Activated naive CD8-positive, alpha-beta T cell (primary cell): ENCODE measurements at regions not wholly inside any gene's neighbourhood (a gene's known extent, or its start where the extent isn't known, plus 50 kb on each side); places are given as distances from the start of the nearest gene placed in this dataset.

ENCODE experiments used
- H3K27ac Mint-ChIP-seq: one replicate; pipeline ENCODE4 v1.8.0; 2021; ENCODE audit warnings: mixed read lengths
- H3K27me3 Mint-ChIP-seq: one replicate; pipeline ENCODE4 v1.8.0; 2021; ENCODE audit warnings: mixed read lengths
- H3K36me3 Mint-ChIP-seq: one replicate; pipeline ENCODE4 v1.8.0; 2021; ENCODE audit warnings: mixed read lengths
- H3K4me1 Mint-ChIP-seq: one replicate; pipeline ENCODE4 v1.8.0; 2021; ENCODE audit warnings: low read depth, mixed read lengths
- H3K4me3 Mint-ChIP-seq: one replicate; pipeline ENCODE4 v1.8.0; 2021; ENCODE audit warnings: mild to moderate bottlenecking, mixed read lengths
- H3K9me3 Mint-ChIP-seq: one replicate; pipeline ENCODE4 v1.8.0; 2021; ENCODE audit warnings: low read depth, mixed read lengths

- Mint-ChIP-seq H3K4me3 (no peak overlapping the region), H3K27ac (no peak overlapping the region), H3K27me3 (no peaks in the 10 kb centered on the region), H3K9me3 (no peaks in the 10 kb centered on the region), H3K4me1 (no peaks in the 10 kb centered on the region), H3K36me3 (no peaks in the 10 kb centered on the region)
These were observed 174.2 kb upstream of the GLI2 start for GRCh38 chr2:120561379-120562035.

DNA sequence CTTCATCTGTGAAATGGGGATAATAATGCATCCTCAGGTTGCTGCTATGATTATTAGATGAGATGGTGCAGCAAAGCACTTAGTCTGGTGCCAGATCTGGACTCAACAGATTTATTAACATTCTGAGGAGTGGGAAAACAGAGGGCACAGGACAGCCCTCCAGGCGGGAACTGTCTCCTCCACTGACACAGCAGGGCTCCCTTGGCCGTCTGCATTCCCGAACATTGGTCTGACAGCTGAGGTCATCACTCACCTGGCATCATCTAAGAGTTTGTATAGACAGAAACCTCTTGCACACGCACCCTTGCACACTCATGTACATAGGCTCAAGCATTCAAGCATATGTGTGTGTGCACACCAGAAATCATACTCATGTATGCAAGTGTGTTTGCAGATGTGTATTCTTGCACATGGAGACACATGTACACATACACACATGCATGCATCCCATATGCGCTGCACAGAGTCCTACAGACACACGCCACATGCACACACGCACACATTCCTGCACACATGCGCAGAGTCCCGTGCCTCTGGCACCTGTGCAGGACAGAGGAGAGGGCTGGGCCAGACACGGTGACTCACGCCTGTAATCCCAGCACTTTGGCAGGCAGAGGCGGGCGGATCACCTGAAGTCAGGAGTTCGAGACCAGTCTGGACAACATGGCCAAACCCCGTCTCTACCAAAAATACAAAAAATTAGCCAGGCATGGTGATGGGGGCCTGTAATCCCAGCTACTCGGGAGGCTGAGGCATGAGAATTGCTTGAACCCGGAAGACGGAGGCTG is 173.3 kb upstream of the GLI2 start:
- H3K9me3 Mint-ChIP-seq = no peaks in the 10 kb centered on the region
- H3K36me3 Mint-ChIP-seq = no peaks in the 10 kb centered on the region
- no peaks in the 10 kb centered on the region for H3K27me3 Mint-ChIP-seq
- no peak overlapping the region for H3K27ac Mint-ChIP-seq
- H3K4me1 Mint-ChIP-seq = no peaks in the 10 kb centered on the region
- no peak overlapping the region for H3K4me3 Mint-ChIP-seq

DNA sequence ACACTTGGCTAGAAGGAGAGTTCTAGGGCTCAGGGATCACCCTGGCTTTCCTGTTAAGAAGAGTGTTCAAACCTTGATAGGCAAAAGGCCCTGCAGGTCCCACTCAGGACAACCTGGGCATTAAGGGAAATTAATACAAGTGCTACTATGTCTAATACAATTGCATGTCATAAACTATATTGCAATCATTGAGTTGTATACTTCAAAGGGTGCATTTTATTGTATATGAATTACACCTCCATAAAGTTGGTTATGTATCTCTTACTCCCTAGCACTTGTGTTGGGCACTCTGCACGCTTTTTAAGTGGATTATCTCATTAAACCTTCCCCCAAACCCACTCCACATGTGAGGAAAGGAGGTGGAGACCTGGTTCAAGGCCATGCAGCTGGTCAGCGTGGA is 172.1 kb upstream of the GLI2 start:
- Mint-ChIP-seq H3K4me1 (no peaks in the 10 kb centered on the region), H3K4me3 (no peak overlapping the region), H3K27ac (no peak overlapping the region), H3K27me3 (no peaks in the 10 kb centered on the region), H3K9me3 (no peaks in the 10 kb centered on the region), H3K36me3 (no peaks in the 10 kb centered on the region)

DNA sequence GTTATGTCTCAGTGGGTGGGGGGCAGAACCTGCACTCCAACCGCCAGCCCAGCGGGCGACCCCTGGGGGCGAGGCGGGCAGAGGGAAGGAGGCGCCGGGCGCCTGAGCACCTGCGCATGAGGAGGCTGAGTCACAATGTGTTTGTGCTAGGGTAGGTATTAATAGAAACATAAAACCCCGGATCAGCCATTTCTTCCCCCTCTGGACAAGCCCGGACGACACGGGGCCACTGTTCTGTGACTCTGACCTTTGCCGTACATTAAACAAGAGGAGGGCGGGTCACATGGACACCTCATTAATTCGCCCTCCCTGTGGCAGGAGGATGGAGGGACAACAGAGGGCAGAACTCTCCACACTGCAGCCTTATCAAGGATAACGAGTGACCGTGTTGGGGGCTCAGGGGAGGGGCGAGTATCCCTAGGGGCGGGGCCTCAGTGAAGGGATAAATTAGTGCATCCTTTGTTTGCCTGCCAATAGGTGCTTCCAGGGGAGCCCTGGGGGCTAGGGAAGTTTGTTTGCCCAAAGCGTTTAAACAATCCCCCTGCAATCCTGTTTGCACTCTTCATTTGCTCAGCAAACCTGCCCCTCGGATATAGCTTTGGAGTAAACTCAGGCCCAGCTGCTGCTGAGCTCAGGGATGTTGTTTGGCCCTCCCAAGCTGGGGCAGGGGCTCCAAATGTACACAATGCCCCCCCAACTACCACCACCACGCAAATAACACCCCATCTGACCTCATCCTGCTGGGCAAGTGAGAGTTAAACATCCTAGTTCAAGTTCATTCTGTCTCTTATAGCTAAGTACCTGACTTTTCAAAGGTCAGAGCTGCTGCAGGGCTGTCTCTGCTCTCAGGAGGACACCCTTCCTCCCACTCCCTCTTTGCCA is 171.2 kb upstream of the GLI2 start:
- Mint-ChIP-seq H3K36me3 (no peaks in the 10 kb centered on the region), H3K4me1 (no peaks in the 10 kb centered on the region), H3K9me3 (no peaks in the 10 kb centered on the region), H3K4me3 (no peak overlapping the region), H3K27me3 (no peaks in the 10 kb centered on the region), H3K27ac (no peak overlapping the region)

DNA sequence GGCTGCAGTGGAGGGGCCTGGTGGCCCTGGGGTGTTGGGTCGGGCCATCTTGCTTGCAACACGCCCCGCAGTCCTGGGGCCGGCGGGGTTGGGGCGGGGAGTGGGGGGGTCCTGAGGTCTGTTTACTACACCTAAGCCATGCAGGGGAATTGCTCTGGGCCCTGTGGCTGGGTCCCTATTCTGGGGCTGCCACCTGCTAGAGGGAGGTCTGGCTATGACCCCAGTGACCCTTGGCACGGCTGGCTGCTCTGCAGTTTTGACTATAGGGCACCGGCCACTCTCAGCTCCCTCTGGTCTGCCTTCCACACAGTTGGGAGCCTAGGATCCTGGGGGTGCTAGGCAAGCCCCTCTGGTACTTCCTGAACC is 170.6 kb upstream of the GLI2 start:
- H3K4me3 Mint-ChIP-seq = no peak overlapping the region

GRCh38 chr2:120565929-120566328 is 169.7 kb upstream of the GLI2 start:
- no peaks in the 10 kb centered on the region for H3K4me1 Mint-ChIP-seq
- H3K27me3 Mint-ChIP-seq = no peaks in the 10 kb centered on the region
- H3K36me3 Mint-ChIP-seq = no peaks in the 10 kb centered on the region
- no peak overlapping the region for H3K27ac Mint-ChIP-seq
- H3K4me3 Mint-ChIP-seq = no peak overlapping the region
- no peaks in the 10 kb centered on the region for H3K9me3 Mint-ChIP-seq

More for the DNA sequence above, 170.6 kb upstream of the GLI2 start:
- no peaks in the 10 kb centered on the region for H3K9me3 Mint-ChIP-seq
- no peak overlapping the region for H3K27ac Mint-ChIP-seq
- H3K36me3 Mint-ChIP-seq = no peaks in the 10 kb centered on the region
- no peaks in the 10 kb centered on the region for H3K27me3 Mint-ChIP-seq
- H3K4me1 Mint-ChIP-seq = no peaks in the 10 kb centered on the region

DNA sequence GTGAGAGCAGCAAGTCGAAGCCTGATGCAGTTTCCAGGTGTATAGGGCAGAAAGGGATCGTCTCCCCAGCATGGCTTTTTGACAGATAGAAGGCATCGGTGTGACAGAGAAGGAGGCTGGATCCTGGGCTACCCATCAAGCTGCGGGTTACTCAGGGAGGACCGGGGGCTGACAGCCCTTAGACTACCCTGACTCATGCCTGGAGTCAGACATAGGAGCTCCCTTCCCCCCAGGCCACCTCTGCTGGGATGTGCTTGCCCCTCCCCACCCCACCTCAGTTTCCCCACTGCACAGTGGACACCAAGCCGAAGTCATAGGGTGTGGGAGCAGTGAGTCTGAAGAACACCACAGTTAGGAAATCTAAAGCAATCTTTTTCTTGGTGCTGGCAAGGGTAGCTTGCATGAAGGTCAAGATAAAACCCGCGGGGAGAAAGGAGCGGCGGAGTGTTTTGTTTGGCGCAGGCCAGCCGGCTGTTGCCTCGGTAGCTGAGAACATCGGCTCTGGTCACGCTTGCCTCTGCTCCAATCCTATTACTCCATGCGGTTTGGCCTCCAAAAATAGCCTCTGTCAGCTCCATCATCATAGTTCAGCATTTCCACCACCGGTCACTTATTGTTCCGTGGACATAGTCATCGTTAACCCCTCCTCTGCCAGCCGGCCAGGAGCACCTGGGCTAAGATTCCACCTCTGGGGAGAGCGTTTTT is 169.2 kb upstream of the GLI2 start:
- H3K4me3 Mint-ChIP-seq = no peak overlapping the region
- H3K36me3 Mint-ChIP-seq = no peaks in the 10 kb centered on the region
- no peak overlapping the region for H3K27ac Mint-ChIP-seq
- H3K9me3 Mint-ChIP-seq = no peaks in the 10 kb centered on the region
- H3K4me1 Mint-ChIP-seq = no peaks in the 10 kb centered on the region
- no peaks in the 10 kb centered on the region for H3K27me3 Mint-ChIP-seq

DNA sequence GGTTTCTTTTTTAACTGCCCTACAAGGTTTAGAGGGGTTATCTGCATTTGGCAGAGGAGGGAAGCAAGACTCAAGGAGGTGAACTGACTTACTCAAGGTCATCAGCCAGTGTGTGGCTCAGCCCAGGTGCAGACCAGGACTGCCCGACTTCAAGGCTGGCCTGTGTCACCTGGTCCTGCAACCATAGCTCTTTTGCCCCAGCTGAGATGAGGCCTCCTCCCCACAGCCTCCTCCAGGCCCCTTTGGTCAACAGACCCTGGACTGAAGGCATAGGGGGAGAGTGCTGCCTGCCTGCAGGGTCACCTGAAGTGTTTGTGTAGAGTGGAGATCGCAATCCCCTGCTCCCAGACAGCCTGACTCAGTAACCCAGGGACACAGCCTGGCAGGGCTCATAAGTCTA is 168.5 kb upstream of the GLI2 start:
- no peaks in the 10 kb centered on the region for H3K27me3 Mint-ChIP-seq
- H3K9me3 Mint-ChIP-seq = no peaks in the 10 kb centered on the region
- H3K36me3 Mint-ChIP-seq = no peaks in the 10 kb centered on the region
- H3K4me3 Mint-ChIP-seq = no peak overlapping the region
- no peak overlapping the region for H3K27ac Mint-ChIP-seq
- H3K4me1 Mint-ChIP-seq = no peaks in the 10 kb centered on the region

- Mint-ChIP-seq H3K36me3 (no peaks in the 10 kb centered on the region), H3K4me3 (no peak overlapping the region), H3K4me1 (no peaks in the 10 kb centered on the region), H3K27me3 (no peaks in the 10 kb centered on the region), H3K27ac (no peak overlapping the region), H3K9me3 (no peaks in the 10 kb centered on the region)
These were observed 167.3 kb upstream of the GLI2 start for GRCh38 chr2:120568089-120568974.

- H3K36me3 Mint-ChIP-seq = no peaks in the 10 kb centered on the region
- no peak overlapping the region for H3K4me3 Mint-ChIP-seq
- H3K27ac Mint-ChIP-seq = no peak overlapping the region
- H3K27me3 Mint-ChIP-seq = no peaks in the 10 kb centered on the region
- no peaks in the 10 kb centered on the region for H3K4me1 Mint-ChIP-seq
- no peaks in the 10 kb centered on the region for H3K9me3 Mint-ChIP-seq
These were observed 166.7 kb upstream of the GLI2 start for GRCh38 chr2:120568975-120569268.

GRCh38 chr2:120570001-120570400 is 165.7 kb upstream of the GLI2 start:
- no peak overlapping the region for H3K27ac Mint-ChIP-seq
- H3K27me3 Mint-ChIP-seq = no peaks in the 10 kb centered on the region

GRCh38 chr2:120570546-120570945 is 165.1 kb upstream of the GLI2 start:
- H3K27ac Mint-ChIP-seq = no peak overlapping the region
- no peaks in the 10 kb centered on the region for H3K36me3 Mint-ChIP-seq
- H3K4me3 Mint-ChIP-seq = no peak overlapping the region
- H3K27me3 Mint-ChIP-seq = no peaks in the 10 kb centered on the region
- no peaks in the 10 kb centered on the region for H3K4me1 Mint-ChIP-seq
- H3K9me3 Mint-ChIP-seq = no peaks in the 10 kb centered on the region

More at GRCh38 chr2:120570001-120570400, 165.7 kb upstream of the GLI2 start:
- Mint-ChIP-seq H3K9me3 (no peaks in the 10 kb centered on the region), H3K4me1 (no peaks in the 10 kb centered on the region), H3K4me3 (no peak overlapping the region), H3K36me3 (no peaks in the 10 kb centered on the region)

DNA sequence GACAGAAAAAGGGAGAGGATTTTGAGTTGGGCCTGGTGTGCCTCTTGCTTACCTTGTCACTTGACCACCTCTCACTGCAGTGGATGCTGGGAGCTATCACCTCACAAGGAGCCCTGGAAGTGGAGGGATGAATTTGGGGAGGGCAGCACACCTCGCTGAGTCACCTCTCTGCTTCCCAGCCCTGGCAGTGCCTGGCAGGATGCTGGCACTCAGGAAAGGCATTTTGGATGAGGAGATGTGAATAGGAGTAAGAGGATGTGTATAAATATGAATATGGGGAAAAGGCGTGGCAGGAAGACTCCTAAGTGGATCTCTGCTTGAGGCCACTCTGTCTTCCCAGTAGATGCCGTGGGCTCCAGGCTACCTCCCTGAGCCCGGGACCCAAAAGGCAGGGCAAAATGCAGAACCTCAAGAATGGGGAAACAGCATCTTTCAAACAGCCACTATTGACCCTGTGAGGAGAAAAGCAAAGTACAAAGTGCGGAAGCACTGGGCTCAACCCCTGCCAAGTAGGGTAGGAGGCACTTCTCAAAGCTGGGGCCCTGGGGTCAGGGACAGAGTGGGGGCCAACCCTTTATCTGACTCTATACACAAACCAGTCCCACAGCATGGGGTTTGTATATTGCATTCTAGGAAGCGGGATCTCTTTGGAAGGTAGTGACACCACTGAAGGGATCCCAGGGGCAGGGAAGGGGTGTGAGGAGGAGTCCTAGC is 164.5 kb upstream of the GLI2 start:
- Mint-ChIP-seq H3K27me3 (peaks cover 4% of the 10 kb centered on the region), H3K4me1 (no peaks in the 10 kb centered on the region), H3K4me3 (no peak overlapping the region), H3K27ac (no peak overlapping the region), H3K9me3 (no peaks in the 10 kb centered on the region), H3K36me3 (no peaks in the 10 kb centered on the region)

DNA sequence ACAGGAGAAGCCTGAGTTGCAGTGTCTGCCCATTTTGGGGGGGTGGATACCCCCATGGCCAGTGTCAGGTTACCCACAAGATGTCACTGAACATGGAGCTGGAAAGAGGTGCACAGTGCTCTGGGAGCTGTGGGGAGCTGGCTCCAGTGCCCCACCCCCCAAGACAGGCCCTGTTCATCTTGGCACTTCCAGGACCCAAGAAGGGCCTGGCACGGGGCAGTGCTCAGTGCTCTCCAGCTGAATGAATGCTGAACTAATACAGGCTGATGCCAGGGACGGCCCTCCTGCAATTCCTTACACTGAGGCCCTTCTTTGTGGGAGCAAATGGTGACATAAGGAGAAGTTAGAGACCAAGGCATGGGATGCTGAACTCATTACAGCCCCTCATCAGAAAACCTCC is 163.4 kb upstream of the GLI2 start:
- H3K27ac Mint-ChIP-seq = no peak overlapping the region
- no peaks in the 10 kb centered on the region for H3K36me3 Mint-ChIP-seq
- peaks cover 6% of the 10 kb centered on the region for H3K27me3 Mint-ChIP-seq
- no peak overlapping the region for H3K4me3 Mint-ChIP-seq
- H3K9me3 Mint-ChIP-seq = no peaks in the 10 kb centered on the region
- H3K4me1 Mint-ChIP-seq = no peaks in the 10 kb centered on the region
